Transverse colon (tissue), 4 donors: ENCODE measurements at regions not wholly inside any gene's neighbourhood (a gene's known extent, or its start where the extent isn't known, plus 50 kb on each side); places are given as distances from the start of the nearest gene placed in this dataset.

Source experiments
- DNase-seq: peaks from one replicate; pipeline ENCODE4 v3.0.0-alpha.2; 2019
- H3K27ac ChIP-seq, 4 donors: fragments of 200-600 bp; sonication (generic); 2 replicates each; pipeline ENCODE4 v1.5.1; 2016 to 2018; ENCODE audit warnings: inconsistent platforms in 4 of 4
- H3K27me3 ChIP-seq: fragments of 200-600 bp; sonication (generic); 2 replicates; pipeline ENCODE4 v1.5.1; 2017; ENCODE audit warnings: inconsistent platforms
- H3K36me3 ChIP-seq, 4 donors: fragments of 200-600 bp; sonication (generic); 2 replicates each; pipeline ENCODE4 v1.5.1; 2017 to 2019; ENCODE audit warnings: inconsistent platforms in 4 of 4
- H3K4me1 ChIP-seq, 4 donors: fragments of 200-600 bp; sonication (generic); 2 replicates each; pipeline ENCODE4 v1.5.1; 2017 to 2020; ENCODE audit warnings: inconsistent platforms in 4 of 4
- H3K4me3 ChIP-seq, 4 donors: fragments of 200-600 bp; sonication (generic); 1 replicate in 1 of 4; 2 replicates in 3 of 4; pipeline versions ENCODE4 v1.5.1 to v1.6.1; 2017 to 2019; ENCODE audit warnings: inconsistent platforms in 4 of 4
- H3K9me3 ChIP-seq, 2 donors: fragments of 200-600 bp; sonication (generic); 2 replicates each; pipeline ENCODE4 v1.5.1; 2017 to 2019; ENCODE audit warnings: inconsistent platforms in 2 of 2
- EP300 ChIP-seq: sonication (generic); formaldehyde crosslinking; IDR thresholded peaks from one replicate; pipeline ENCODE4 v1.6.1; 2017; ENCODE audit warnings: antibody characterized with exemption, low read depth
- POLR2A ChIP-seq: fragments of 450-650 bp; IDR thresholded peaks from one replicate; pipeline ENCODE4 v1.6.1; 2016; ENCODE audit warnings: antibody characterized with exemption, mild to moderate bottlenecking, moderate library complexity
- POLR2AphosphoS5 ChIP-seq, 3 donors: sonication (generic); formaldehyde crosslinking; IDR thresholded peaks; one replicate each; pipeline ENCODE4 v1.6.1; 2016; ENCODE audit warnings: antibody characterized with exemption in 3 of 3
- WGBS, 2 donors: methylation state at CpG; one replicate each; pipeline ENCODE4 v1.1.5; 2018; ENCODE audit warnings: low coverage in 1 of 2; 5-methylcytosine and 5-hydroxymethylcytosine counted together
- in situ Hi-C, 4 donors: fragments of 200-750 bp; cut with MboI; loops; one replicate each; pipeline versions ENCODE4 v1.15.0 to v1.15.1; 2017; ENCODE audit warnings: low sequenced_read_pairs in 3 of 4, low pct_ligation_motif_present in 1 of 4, low pct_unique_long_range_greater_than_20kb in 1 of 4
- intact Hi-C: fragments of 100-400 bp; cut with DNase I; formaldehyde crosslinking; loops from one replicate; pipeline ENCODE4 v1.15.1; 2023; ENCODE audit warnings: low total_unique reads
- TF ChIP-seq, protein P1 (sequence below), 5 experiments: fragments of 200-600 bp in 3 of 5; fragments of 450-650 bp in 2 of 5; sonication (generic) in 3 of 5; IDR thresholded peaks; 1 replicate in 2 of 5; 2 replicates in 3 of 5; pipeline ENCODE4 v1.5.1; 2016 to 2017; ENCODE audit warnings: antibody characterized with exemption in 5 of 5, inconsistent platforms in 3 of 5, mild to moderate bottlenecking in 2 of 5, moderate library complexity in 1 of 5

DNA sequence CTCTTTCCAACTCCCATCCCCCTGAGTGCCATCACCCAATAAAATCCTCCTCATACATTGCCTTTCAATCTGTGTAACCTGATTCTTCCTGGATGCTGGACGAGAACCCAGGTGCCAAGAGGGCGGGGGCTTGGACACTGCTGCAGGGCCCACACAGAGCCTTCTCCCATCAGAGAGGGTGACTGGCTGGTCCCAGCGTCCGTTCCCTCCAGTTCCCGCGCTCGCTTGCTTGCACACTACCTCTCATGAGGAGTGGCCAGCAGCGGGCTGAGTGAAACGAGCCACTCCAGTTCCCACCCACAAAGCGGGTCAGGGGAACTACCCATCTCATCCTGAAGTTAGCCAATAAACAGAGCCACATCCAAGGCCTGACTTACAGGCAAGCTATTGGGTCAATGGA, 602.6 kb upstream of the ADAMTS16 start:
- Histone ChIP-seq H3K9me3 (no peaks in the 10 kb centered on the region), H3K36me3 (no peaks in the 10 kb centered on the region), H3K4me1 (no peaks in the 10 kb centered on the region), H3K4me3 (no peak overlapping the region), H3K27ac (no peak overlapping the region), H3K27me3 (no peaks in the 10 kb centered on the region)
- in situ Hi-C loops (no loop called here), intact Hi-C loops (no loop called here)
- TF ChIP-seq EP300, result no peak
- TF ChIP-seq, protein P1, sequence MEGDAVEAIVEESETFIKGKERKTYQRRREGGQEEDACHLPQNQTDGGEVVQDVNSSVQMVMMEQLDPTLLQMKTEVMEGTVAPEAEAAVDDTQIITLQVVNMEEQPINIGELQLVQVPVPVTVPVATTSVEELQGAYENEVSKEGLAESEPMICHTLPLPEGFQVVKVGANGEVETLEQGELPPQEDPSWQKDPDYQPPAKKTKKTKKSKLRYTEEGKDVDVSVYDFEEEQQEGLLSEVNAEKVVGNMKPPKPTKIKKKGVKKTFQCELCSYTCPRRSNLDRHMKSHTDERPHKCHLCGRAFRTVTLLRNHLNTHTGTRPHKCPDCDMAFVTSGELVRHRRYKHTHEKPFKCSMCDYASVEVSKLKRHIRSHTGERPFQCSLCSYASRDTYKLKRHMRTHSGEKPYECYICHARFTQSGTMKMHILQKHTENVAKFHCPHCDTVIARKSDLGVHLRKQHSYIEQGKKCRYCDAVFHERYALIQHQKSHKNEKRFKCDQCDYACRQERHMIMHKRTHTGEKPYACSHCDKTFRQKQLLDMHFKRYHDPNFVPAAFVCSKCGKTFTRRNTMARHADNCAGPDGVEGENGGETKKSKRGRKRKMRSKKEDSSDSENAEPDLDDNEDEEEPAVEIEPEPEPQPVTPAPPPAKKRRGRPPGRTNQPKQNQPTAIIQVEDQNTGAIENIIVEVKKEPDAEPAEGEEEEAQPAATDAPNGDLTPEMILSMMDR (IDR thresholded peaks at IDR 0.05), result no peak
- TF ChIP-seq POLR2A, result no peak
- TF ChIP-seq POLR2AphosphoS5 (IDR thresholded peaks at IDR 0.05), result no peak
- 88% methylated on average over 10 of the region's 10 CpGs; no CpG with 5 or more reads in 1 of the 2 donors for WGBS, 2 donors
- no peak for DNase-seq

GRCh38 chr5:4540375-4541173, 599.6 kb upstream of the ADAMTS16 start:
- H3K4me3 ChIP-seq, result no peak overlapping the region
- H3K27ac ChIP-seq, result no peak overlapping the region
- no peaks in the 10 kb centered on the region for H3K4me1 ChIP-seq

DNA sequence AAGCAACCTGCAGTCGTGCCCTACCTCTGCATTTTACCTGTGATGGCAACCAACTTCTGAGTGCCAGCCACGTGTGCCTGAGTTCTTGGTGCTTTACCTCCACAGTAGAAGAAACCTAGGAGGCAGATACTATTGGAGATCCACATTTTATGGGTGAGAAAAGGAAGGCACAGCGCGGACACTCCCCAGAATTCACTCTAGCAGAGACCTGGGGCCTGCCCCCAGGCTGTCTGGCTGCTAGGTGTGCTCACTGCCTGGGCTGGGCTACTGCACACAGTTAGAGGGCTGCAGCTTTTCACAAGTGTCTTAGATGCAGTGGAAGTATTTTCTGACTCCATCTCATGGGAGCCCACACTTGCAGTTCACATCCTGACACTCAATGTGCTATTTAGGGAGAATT, 598.8 kb upstream of the ADAMTS16 start:
- Histone ChIP-seq H3K9me3 (no peaks in the 10 kb centered on the region), H3K4me1 (no peaks in the 10 kb centered on the region), H3K36me3 (no peaks in the 10 kb centered on the region), H3K4me3 (no peak overlapping the region), H3K27me3 (no peaks in the 10 kb centered on the region), H3K27ac (no peak overlapping the region)
- intact Hi-C loops, result no loop called here
- TF ChIP-seq POLR2AphosphoS5 (IDR thresholded peaks at IDR 0.05), result no peak
- no peak for TF ChIP-seq POLR2A
- TF ChIP-seq, protein P1 (IDR thresholded peaks at IDR 0.05), result no peak
- no peak for TF ChIP-seq EP300
- in situ Hi-C loops, result no loop called here
- no peak for DNase-seq
- 62 to 71% methylated on average over 4 of the region's 4 CpGs for WGBS, 2 donors

More at GRCh38 chr5:4540375-4541173, 599.6 kb upstream of the ADAMTS16 start:
- TF ChIP-seq EP300 (no peak), POLR2AphosphoS5 (IDR thresholded peaks at IDR 0.05) (no peak), POLR2A (no peak)
- TF ChIP-seq, protein P1 (IDR thresholded peaks at IDR 0.05), result no peak
- DNase-seq, result no peak
- Histone ChIP-seq H3K36me3 (no peaks in the 10 kb centered on the region), H3K9me3 (no peaks in the 10 kb centered on the region), H3K27me3 (no peaks in the 10 kb centered on the region)
- intact Hi-C loops (no loop called here), in situ Hi-C loops (no loop called here)
- WGBS, 2 donors, result 54 to 68% methylated on average over 2 to 5 of the region's 5 CpGs

DNA sequence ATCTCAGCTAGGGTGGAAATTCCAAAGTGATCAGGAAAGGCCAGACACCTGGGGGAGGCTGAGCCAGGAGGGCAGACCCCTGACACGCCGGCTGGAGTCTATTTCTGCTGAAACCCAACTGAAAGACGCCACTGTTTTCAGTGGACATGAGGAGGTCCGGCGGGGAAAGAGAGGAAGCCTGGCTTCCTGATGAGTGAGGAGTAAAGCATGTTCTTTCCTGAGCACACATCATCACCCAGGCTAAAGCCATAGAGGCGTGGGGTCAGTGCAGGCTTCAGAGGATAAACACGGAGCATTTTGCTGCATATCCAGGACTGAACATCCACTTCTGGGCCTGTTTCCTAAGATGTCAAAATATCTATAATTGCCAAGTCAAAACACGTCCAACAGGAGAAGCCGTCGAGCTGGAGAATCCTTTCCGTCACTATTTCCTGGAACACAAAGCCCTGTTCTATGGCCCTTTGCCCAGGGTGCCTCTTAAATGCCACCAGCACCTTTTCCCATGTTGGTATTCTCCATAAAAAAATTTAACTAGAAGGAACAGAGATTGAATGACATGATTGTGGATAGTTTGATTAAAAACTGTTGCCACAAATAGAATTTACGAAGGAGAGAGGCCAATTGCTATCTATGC, 597.9 kb upstream of the ADAMTS16 start:
- Histone ChIP-seq H3K27me3 (no peaks in the 10 kb centered on the region), H3K36me3 (no peaks in the 10 kb centered on the region), H3K27ac (no peak overlapping the region), H3K4me3 (no peak overlapping the region), H3K9me3 (no peaks in the 10 kb centered on the region), H3K4me1 (no peaks in the 10 kb centered on the region)
- intact Hi-C loops (no loop called here), in situ Hi-C loops (no loop called here)
- no peak for DNase-seq
- TF ChIP-seq POLR2AphosphoS5 (IDR thresholded peaks at IDR 0.05), result no peak
- 61 to 68% methylated on average over 7 to 12 of the region's 12 CpGs for WGBS, 2 donors
